GM12892 (cell line): ENCODE measurements at regions not wholly inside any gene's neighbourhood (a gene's known extent, or its start where the extent isn't known, plus 50 kb on each side); places are given as distances from the start of the nearest gene placed in this dataset.

Experiments
- POLR2A ChIP-seq: IDR thresholded peaks from 2 replicates; pipeline ENCODE4 v1.6.1; 2011; ENCODE audit warnings: low read depth, low read length, control low read depth
- POLR2AphosphoS5 ChIP-seq: IDR thresholded peaks from 2 replicates; pipeline ENCODE4 v1.6.1; 2011; ENCODE audit warnings: low read depth, low read length, control low read depth
- TAF1 ChIP-seq: IDR thresholded peaks from 2 replicates; pipeline ENCODE4 v1.6.1; 2011; ENCODE audit warnings: low read depth, mild to moderate bottlenecking, control low read depth, low read length, borderline replicate concordance

GRCh38 chr13:67408798-67409197, 178.7 kb upstream of the PCDH9 start:
- TF ChIP-seq POLR2AphosphoS5, result no peak
- TF ChIP-seq POLR2A, result no peak
- TF ChIP-seq TAF1, result no peak
